Caki2 (cell line): ENCODE measurements at regions not wholly inside any gene's neighbourhood (a gene's known extent, or its start where the extent isn't known, plus 50 kb on each side); places are given as distances from the start of the nearest gene placed in this dataset.

Experiments used
- DNase-seq: peaks from one replicate; pipeline ENCODE4 v3.0.0-alpha.2; 2015; ENCODE audit warnings: low read depth
- in situ Hi-C: cut with HindIII; loops from 2 replicates; pipeline ENCODE4 v1.10.0; 2016; ENCODE audit warnings: low sequenced_read_pairs, low pct_unique_long_range_greater_than_20kb, mixed read lengths

GRCh38 chr13:111969551-111970135 lies 97.3 kb upstream of the SOX1 start:
- in situ Hi-C loops: no loop called here
- DNase-seq: no peak

GRCh38 chr13:111970494-111971141 lies 96.3 kb upstream of the SOX1 start:
- in situ Hi-C loops: no loop called here
- no peak for DNase-seq

DNA sequence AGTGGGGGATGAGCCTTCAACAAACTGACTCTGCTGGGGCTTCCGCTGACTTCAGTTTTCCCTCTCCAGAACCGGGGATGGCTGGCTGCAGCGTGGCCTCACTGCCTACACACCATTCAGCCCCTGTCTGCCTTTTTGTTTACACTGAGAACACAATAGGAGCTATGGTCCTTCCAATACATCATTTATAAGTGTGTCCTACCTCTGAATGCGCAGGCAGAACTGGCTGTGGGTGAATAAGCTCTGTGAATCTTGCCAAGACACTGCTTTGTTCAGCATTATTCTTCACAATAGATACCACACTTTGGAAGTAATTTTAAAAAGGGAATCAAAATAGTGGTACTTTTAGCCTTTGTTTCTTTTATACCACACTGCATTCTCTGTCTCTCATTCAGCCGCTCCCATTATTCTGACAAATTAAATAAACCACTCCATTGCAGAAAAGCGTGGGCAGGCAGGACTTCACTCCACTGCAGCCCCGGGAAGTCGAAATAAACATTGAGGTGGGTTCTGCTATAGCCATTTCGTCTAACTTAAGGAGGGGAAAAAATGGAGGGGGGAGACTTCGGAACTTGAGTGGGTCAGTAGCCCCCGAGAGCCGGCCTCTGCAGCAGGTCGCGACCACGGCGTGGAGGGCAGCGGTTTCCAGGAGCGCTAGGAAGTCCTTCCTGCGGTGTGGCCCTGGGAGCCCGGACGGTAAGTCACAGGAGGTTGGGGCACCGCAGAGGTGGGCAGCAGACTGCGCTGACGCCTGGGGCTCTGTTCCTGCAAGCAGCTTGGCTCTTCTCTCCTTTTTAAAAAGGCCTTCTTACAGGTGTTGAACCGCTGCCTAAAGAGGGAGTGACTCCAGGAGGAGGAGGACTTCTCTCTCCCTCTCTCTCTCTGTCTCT lies 94.8 kb upstream of the SOX1 start:
- DNase-seq: no peak
- in situ Hi-C loops: no loop called here

DNA sequence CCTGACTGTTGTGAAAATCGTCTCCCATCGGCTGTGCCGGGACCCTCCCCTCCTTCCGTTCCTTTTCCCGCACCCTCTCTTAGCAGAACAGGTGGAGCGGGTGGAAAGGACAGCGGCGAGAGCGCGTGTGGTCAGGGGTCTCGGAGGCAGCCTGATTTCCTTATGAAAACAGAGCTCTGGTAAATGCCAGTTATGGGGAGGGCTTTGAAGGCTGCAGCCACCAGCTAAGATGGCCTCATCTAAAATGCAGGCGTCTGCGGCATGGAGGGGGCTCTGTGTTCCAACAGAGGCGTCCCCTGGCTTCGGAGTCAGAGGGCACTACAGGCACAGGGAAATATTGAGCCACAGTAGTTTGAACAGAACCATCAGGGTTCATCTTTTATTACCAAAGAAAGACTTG lies 93.8 kb upstream of the SOX1 start:
- in situ Hi-C loops: no loop called here
- no peak for DNase-seq

DNA sequence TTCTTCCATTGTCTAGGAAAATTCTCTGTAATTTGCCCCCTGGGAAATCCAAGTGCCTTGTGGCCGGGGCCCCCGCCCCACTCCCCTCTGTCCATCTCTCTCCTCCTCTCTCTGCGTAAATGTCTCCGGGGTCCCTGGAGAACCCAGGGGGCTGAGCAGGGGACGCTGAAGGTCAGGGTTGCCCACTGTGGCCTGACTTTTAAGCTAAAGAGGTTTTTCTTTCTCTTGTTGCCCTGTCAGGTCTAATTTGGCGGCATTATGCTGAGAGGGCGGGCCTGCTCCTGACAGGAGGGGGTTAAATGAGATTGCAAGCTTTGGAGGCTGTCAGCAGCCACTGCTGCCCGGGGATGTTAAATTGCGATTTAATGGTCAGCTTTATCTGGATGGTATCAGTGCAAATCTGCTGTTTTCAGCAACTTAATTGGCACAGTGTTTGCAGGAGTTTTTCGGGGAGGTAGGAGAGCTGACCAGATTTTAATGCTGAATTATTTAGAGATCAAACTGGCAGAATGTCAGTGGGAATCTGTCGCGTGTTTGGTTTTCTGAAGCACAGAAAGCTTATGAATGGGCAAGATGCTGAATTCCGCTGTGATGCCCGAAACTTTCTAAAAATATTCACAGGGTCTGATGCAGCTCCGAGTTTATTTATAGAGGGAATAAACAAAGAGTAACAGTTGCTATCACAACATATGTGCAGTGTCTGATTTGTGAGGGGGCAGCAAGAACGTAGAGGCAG lies 93.2 kb upstream of the SOX1 start:
- DNase-seq: no peak
- in situ Hi-C loops: no loop called here

GRCh38 chr13:111974341-111974640 lies 92.7 kb upstream of the SOX1 start:
- in situ Hi-C loops: no loop called here
- DNase-seq: no peak

- in situ Hi-C loops: no loop called here
- DNase-seq: no peak
These were observed 91.1 kb upstream of the SOX1 start for GRCh38 chr13:111975539-111976473.

DNA sequence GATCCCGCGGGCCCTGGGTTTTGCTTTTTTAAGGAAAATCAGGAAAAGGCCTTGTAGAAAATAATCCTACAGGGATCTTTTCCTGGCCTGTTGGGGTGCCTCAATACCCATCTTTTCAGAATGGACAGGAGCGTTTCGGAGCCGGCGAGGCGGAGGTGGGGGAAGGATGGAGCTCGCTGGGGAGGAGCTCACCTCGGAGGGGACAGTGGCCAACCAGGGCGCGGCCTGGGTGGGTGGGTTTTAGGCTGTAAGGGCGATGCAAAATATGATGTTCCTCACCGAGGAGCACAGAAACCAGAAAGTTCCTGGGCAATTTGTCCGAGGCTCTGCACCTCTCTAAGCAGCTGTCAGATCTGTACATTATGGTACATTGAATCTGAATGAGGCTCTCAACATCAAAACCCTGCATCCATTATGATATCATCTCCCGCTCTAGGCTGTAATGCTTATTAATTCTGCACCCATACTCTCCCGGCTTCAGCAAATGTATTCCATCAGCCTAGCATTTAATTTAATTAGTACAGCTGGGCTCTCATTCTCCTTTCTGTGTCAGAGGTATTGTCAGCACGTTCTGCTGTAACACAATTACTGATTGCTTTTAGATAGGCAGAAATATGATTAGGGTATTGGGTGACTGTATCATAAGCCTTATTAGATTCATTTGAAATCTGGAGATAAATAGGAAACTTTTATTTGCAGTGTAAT lies 90.3 kb upstream of the SOX1 start:
- no peak for DNase-seq
- in situ Hi-C loops: no loop called here

GRCh38 chr13:111977179-111977506 lies 89.8 kb upstream of the SOX1 start:
- no peak for DNase-seq
- in situ Hi-C loops: no loop called here

DNA sequence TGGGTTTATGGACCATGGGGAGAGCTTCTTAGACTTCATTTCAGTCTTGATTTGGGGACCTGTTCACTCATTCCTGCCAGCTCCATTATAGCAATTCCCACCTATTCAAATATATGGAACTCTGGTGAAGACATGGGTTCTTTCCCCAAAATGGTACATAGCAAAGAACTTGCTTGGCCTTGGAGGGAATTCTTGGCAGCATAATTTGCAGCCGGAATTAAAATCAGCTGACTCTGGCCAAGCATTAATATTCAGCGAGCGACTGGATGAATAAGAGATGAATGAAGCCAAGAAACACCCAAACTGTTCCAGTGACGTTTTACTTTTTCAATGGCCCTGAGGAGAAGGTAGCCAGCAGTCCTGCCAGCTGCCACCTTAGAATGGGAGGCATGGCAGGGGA lies 88.4 kb upstream of the SOX1 start:
- in situ Hi-C loops: no loop called here
- DNase-seq: no peak

DNA sequence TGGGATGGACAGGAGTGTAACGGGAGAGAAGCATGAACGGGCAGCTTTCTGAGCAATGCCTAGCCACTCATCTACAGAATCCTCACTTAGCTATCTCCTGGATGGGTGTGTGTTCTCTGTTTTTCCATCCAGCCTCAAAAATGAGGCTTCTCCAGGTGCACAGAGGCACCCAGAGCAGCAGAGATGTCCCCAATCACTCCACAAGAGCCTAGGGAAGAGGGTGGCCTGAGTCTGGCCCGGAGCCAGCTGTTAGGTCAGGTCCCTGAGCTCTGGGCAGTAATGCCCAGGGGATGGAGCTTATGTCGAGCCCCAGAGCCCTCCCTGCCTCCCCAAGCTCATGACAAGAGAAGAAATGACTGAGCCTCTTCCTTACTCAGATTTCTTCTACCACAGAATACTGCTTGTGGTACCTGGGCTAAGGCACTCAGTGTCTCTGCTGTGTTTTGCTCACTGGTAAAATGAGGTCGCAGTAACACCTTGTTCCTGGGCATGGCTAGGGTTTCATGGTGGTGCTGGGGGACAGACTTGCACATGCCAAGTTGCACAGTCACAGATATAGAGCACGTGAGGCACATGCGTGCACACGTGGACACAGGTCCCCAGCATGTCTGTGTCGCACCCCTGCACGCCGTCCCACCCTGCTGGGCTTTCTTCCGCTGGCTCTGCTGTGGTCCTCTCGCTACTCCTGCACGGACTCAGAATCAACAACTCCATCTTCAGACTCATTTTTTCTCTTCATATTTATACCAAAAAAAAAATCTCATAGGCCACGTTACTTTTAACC lies 86.6 kb upstream of the SOX1 start:
- no peak for DNase-seq
- in situ Hi-C loops: no loop called here

DNA sequence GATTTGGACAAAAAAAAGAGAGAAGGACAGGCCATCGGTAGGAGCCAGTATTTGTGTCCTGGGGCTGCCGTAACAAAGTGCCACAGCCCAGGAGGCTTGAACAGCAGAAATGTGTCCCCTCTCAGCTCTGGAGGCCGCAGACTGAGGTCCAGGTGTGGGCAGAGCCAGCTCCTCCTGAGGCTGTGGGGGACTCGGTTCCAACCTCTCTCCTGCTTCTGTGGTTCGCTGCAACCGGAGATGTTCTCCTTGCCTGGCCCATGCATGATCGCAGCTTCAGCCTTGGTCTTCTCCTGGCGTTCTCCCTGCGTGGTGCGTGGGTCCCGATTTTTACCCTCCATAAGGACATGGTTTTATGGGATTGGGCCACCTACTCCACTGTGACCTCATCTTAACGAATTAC lies 85.9 kb upstream of the SOX1 start:
- in situ Hi-C loops: no loop called here
- no peak for DNase-seq

DNA sequence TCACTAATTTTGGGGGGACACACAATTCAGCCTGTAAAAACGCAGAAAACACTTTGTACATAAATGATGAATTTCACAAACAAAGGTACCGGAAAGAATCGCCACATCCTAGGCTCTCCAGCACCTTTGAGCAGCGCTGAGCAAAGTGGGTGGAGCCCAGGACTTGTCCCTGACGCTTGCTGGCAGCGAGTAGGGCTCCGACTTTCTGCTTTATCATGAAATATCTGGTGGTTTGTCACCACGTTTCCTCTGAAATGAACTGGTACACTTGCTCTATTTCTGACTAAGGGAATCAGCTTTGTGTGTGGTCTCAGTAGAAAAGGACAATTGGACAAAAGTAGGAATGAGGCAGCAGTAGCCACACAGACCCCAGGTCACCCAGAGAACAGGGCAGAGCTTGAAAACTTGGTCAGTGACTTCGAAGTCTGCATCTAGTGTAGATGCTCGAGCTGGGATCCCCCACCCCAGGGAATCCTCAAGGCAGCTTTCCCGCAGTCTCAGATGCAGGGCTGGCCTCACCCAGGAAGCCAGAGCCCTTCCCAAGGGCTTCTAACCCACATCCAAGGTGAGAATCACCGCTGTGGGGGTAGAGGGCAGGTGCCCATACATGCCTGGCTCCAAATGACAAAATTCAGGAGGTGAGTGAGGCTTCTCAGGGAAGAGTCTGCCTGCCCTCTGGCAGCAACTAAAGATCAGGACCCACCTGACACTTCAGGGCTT lies 85.3 kb upstream of the SOX1 start:
- no peak for DNase-seq
- in situ Hi-C loops: no loop called here

DNA sequence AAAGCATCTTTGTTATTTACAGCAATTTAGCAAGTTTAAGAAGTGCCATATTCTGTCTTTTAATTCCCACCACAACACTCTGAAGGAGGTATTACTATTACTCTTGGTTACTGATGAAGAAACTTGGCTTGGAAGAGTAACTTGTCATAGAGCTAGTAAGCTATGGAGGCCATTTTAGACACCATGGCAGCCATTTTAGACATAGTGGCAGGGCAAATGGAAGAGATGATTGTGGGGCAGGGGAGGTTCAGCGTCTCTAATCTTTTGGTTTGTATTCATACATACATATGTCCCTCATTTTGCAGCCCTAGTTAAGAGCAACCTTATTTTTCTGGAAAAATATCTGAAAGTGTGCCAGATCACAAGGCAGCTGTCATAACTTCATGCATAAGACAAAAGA lies 82.6 kb upstream of the SOX1 start:
- no peak for DNase-seq
- in situ Hi-C loops: no loop called here

GRCh38 chr13:111990362-111990761 lies 76.6 kb upstream of the SOX1 start:
- no peak for DNase-seq
- in situ Hi-C loops: no loop called here

GRCh38 chr13:111992911-111993310 lies 74.0 kb upstream of the SOX1 start:
- DNase-seq: no peak
- in situ Hi-C loops: no loop called here
